Esophagus squamous epithelium (tissue), 4 donors: ENCODE measurements at regions not wholly inside any gene's neighbourhood (a gene's known extent, or its start where the extent isn't known, plus 50 kb on each side); places are given as distances from the start of the nearest gene placed in this dataset.

Source experiments
- CTCF ChIP-seq, 6 experiments: fragments of 450-650 bp in 4 of 6; fragments of 200-600 bp in 2 of 6; sonication (generic) in 2 of 6; IDR thresholded peaks; one replicate each; pipeline ENCODE4 v1.5.1; 2016 to 2019; ENCODE audit warnings: antibody characterized with exemption in 6 of 6, mild to moderate bottlenecking in 4 of 6, moderate library complexity in 4 of 6
- POLR2A ChIP-seq, 4 donors: fragments of 450-650 bp; IDR thresholded peaks; one replicate each; pipeline ENCODE4 v1.6.1; 2017; ENCODE audit warnings: antibody characterized with exemption in 4 of 4, mild to moderate bottlenecking in 4 of 4, moderate library complexity in 3 of 4

DNA sequence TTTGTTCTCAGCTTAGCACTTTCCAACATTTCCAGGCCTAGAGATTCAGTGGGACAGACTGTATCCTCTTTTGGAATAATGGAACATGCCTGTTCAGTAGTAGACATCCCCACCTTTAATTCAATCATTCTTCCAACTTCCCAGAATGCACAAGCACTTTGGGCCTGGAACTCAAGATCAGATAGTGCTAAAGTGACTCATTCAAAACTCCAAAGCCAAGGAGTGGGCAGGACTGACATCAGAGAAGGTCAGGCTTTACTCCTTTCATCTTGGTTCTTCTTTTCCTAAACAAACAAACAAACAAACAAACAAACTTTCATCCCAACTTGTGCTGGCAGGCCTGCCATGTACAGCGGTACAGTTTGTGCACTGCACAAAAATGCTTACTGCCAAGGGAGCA, 172.0 kb downstream of the AXIN2 start:
- no peak for TF ChIP-seq POLR2A (IDR thresholded peaks at IDR 0.05)
- no peak for TF ChIP-seq CTCF (IDR thresholded peaks at IDR 0.05)
